Caco-2 (cell line): ENCODE measurements at regions not wholly inside any gene's neighbourhood (a gene's known extent, or its start where the extent isn't known, plus 50 kb on each side); places are given as distances from the start of the nearest gene placed in this dataset.

Source experiments
- BruUV-seq: library from RNA; stranded (reverse); fragments of 400-500 nt; replicated peaks from 2 replicates; lab custom pipeline; 2021; lab: Mats Ljungman, UMichigan
- CTCF ChIA-PET: fragments of 300-600 bp; sonication (Branson Sonifier 250); formaldehyde crosslinking; loops from one replicate; lab custom pipeline; 2022; ENCODE audit warnings: antibody characterized with exemption; lab: Charles Lee
- POLR2A ChIA-PET: fragments of 300-600 bp; sonication (Branson Sonifier 250); formaldehyde crosslinking; loops from one replicate; lab custom pipeline; 2022; ENCODE audit warnings: antibody characterized with exemption; lab: Charles Lee
- DNase-seq, 2 experiments: peaks; one replicate each; pipeline versions ENCODE4 v3.0.0 to v3.0.0-alpha.2; 2020 to 2022
- H3K27me3 ChIP-seq: replicated peaks from 2 replicates; pipeline ENCODE4 v1.6.0; 2011; ENCODE audit warnings: low read length; ENCODE audit not compliant: control insufficient read depth, insufficient read depth
- H3K36me3 ChIP-seq: 2 replicates; pipeline ENCODE4 v1.5.1; 2011; ENCODE audit warnings: low read length; ENCODE audit not compliant: control insufficient read depth, insufficient read depth
- H3K4me1 ChIP-seq: fragments of 250-450 bp; sonication (Bioruptor Pico); 2 replicates; pipeline ENCODE4 v1.5.1; 2020; ENCODE audit warnings: mild to moderate bottlenecking
- H3K4me3 ChIP-seq: 2 replicates; pipeline ENCODE4 v1.5.1; 2011; ENCODE audit warnings: low read depth, mild to moderate bottlenecking, control low read depth, low read length
- H3K9me3 ChIP-seq: fragments of 250-450 bp; sonication (Bioruptor Pico); 2 replicates; pipeline ENCODE4 v1.5.1; 2020; ENCODE audit warnings: mild to moderate bottlenecking, moderate library complexity
- H3K27ac Mint-ChIP-seq: one replicate; pipeline ENCODE4 v1.8.0; 2022; ENCODE audit warnings: mixed read lengths; ENCODE audit not compliant: unreplicated experiment
- H3K27me3 Mint-ChIP-seq: one replicate; pipeline ENCODE4 v1.8.0; 2022; ENCODE audit warnings: mixed read lengths; ENCODE audit not compliant: insufficient read depth, unreplicated experiment
- H3K36me3 Mint-ChIP-seq: one replicate; pipeline ENCODE4 v1.8.0; 2022; ENCODE audit warnings: mild to moderate bottlenecking, mixed read lengths; ENCODE audit not compliant: insufficient read depth, unreplicated experiment
- H3K4me1 Mint-ChIP-seq: one replicate; pipeline ENCODE4 v1.8.0; 2022; ENCODE audit warnings: low read depth, mixed read lengths; ENCODE audit not compliant: unreplicated experiment
- H3K4me3 Mint-ChIP-seq: one replicate; pipeline ENCODE4 v1.8.0; 2022; ENCODE audit warnings: mild to moderate bottlenecking, moderate library complexity, mixed read lengths; ENCODE audit not compliant: unreplicated experiment
- H3K9me3 Mint-ChIP-seq: one replicate; pipeline ENCODE4 v1.8.0; 2022; ENCODE audit warnings: mixed read lengths; ENCODE audit not compliant: unreplicated experiment
- intact Hi-C: fragments of 100-400 bp; cut with micrococcal nuclease; formaldehyde crosslinking; loops from one replicate; pipeline ENCODE4 v1.10.0; 2022; ENCODE audit not compliant: unreplicated experiment
- TF ChIP-seq, protein P1 (sequence below), 2 experiments: fragments of 200-600 bp in 1 of 2; IDR thresholded peaks; 1 replicate in 1 of 2; 2 replicates in 1 of 2; pipeline versions ENCODE4 v1.5.1 to v1.8.0; 2011 to 2022; ENCODE audit warnings: antibody characterized with exemption in 1 of 2, control low read depth in 1 of 2, inconsistent platforms in 1 of 2, low read depth in 1 of 2, low read length in 1 of 2, mild to moderate bottlenecking in 1 of 2, moderate library complexity in 1 of 2; ENCODE audit not compliant: insufficient read depth in 1 of 2, severe bottlenecking in 1 of 2, unreplicated experiment in 1 of 2

DNA sequence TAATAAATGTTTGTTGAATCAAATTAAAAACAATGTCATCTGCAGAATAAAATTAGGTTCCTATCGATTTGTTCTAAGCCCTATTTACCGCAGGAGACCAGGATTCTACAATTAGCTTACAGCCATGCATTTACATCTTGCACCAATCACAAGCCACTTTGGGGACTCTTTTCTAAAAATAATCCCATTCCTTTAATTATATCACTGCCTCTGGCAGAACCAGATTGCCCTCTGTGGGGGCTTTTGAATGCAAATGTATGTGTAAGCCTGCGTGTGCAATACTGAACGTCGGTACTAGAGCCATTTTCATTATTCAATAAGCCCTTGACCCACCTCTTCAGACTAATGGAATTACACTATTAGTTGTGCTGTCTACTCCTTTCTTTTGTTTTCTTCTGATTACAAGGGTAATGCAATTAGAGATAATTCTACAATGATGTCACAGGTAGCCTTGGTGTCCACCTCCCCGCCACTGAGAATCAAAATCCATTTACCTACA lies 391.3 kb upstream of the XYLT1 start:
- Mint-ChIP-seq H3K9me3 (peaks cover 3% of the 10 kb centered on the region), H3K4me1 (no peaks in the 10 kb centered on the region), H3K27ac (no peak overlapping the region), H3K4me3 (no peak overlapping the region), H3K36me3 (no peaks in the 10 kb centered on the region), H3K27me3 (peaks cover 6% of the 10 kb centered on the region)
- Histone ChIP-seq H3K27me3 (no peaks in the 10 kb centered on the region), H3K4me1 (no peaks in the 10 kb centered on the region), H3K9me3 (no peaks in the 10 kb centered on the region), H3K36me3 (no peaks in the 10 kb centered on the region), H3K4me3 (no peak overlapping the region)
- no TSS peak for BruUV-seq
- ChIA-PET POLR2A (interaction anchor here (0.7 kb wide), 1 partner anchor 1811 kb away, joined by 5 read pairs; no protein-coding TSS in a partner anchor), CTCF (no interaction called here)
- DNase-seq = no peak
- TF ChIP-seq, protein P1, sequence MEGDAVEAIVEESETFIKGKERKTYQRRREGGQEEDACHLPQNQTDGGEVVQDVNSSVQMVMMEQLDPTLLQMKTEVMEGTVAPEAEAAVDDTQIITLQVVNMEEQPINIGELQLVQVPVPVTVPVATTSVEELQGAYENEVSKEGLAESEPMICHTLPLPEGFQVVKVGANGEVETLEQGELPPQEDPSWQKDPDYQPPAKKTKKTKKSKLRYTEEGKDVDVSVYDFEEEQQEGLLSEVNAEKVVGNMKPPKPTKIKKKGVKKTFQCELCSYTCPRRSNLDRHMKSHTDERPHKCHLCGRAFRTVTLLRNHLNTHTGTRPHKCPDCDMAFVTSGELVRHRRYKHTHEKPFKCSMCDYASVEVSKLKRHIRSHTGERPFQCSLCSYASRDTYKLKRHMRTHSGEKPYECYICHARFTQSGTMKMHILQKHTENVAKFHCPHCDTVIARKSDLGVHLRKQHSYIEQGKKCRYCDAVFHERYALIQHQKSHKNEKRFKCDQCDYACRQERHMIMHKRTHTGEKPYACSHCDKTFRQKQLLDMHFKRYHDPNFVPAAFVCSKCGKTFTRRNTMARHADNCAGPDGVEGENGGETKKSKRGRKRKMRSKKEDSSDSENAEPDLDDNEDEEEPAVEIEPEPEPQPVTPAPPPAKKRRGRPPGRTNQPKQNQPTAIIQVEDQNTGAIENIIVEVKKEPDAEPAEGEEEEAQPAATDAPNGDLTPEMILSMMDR (IDR thresholded peaks at IDR 0.05; ENCODE audit: insufficient read depth in 1 of 2, low read depth in 1 of 2, low read length in 1 of 2, severe bottlenecking in 1 of 2, unreplicated experiment in 1 of 2) = no peak
- intact Hi-C loops = no loop called here

DNA sequence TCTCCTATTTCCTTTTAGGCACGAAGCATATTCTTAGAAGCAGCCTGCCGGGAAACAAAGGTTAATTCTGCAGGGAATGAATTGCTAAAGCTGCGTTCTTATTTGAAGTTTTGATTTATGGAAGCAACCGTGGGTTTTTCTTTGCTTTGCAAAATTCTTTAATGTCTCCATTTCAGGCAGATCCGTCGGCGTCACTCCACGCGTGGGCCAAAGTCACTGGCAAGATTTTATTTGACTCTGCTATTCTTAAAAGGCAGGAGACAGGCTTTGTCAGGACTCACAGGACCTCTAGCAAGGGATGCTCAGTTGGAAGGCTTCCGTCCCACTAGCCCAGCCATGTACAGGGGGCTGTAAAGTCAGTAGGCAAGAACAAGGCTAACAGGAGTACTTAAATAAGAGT lies 387.3 kb upstream of the XYLT1 start:
- Mint-ChIP-seq H3K36me3 (no peaks in the 10 kb centered on the region), H3K27me3 (peaks cover 9% of the 10 kb centered on the region), H3K9me3 (peaks cover 10% of the 10 kb centered on the region), H3K4me1 (no peaks in the 10 kb centered on the region), H3K27ac (no peak overlapping the region), H3K4me3 (no peak overlapping the region)
- no TSS peak for BruUV-seq
- Histone ChIP-seq H3K36me3 (no peaks in the 10 kb centered on the region), H3K27me3 (no peaks in the 10 kb centered on the region), H3K4me1 (no peaks in the 10 kb centered on the region), H3K9me3 (no peaks in the 10 kb centered on the region), H3K4me3 (no peak overlapping the region)
- ChIA-PET CTCF (no interaction called here), POLR2A (no interaction called here)
- DNase-seq = no peak
- TF ChIP-seq, protein P1 (IDR thresholded peaks at IDR 0.05; ENCODE audit: insufficient read depth in 1 of 2, low read depth in 1 of 2, low read length in 1 of 2, severe bottlenecking in 1 of 2, unreplicated experiment in 1 of 2) = no peak
- intact Hi-C loops = loop anchor here (10.0 kb wide), 1 partner anchor 53 kb away; no protein-coding TSS in a partner anchor

DNA sequence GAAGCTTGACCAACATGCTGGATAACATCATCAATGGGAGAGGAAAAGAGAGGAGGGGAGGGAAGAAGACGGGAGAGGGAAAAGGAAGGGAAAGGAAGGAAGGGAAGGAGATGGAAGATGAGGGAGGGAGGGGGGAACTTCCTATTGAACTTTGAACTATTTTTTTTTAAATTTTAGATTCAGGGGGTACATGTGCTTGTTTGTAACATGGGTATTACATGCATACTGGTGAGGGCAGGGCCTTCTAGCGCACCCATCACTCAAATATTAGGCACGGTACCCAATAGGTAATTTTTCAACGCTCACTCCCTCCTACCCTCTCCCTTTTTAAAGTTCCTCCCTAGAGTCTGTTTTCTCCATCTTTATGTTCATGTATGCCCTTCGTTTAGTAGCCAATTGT lies 383.2 kb upstream of the XYLT1 start:
- intact Hi-C loops = loop anchor here (10.0 kb wide), 1 partner anchor 49 kb away; no protein-coding TSS in a partner anchor
- POLR2A ChIA-PET = no interaction called here
- Mint-ChIP-seq H3K27me3 (peaks cover 20% of the 10 kb centered on the region), H3K9me3 (peaks cover 10% of the 10 kb centered on the region), H3K36me3 (no peaks in the 10 kb centered on the region), H3K4me3 (no peak overlapping the region), H3K27ac (no peak overlapping the region), H3K4me1 (no peaks in the 10 kb centered on the region)
- Histone ChIP-seq H3K9me3 (no peaks in the 10 kb centered on the region), H3K4me1 (no peaks in the 10 kb centered on the region), H3K36me3 (no peaks in the 10 kb centered on the region), H3K27me3 (no peaks in the 10 kb centered on the region), H3K4me3 (no peak overlapping the region)
- CTCF ChIA-PET = no interaction called here
- DNase-seq = no peak
- TF ChIP-seq, protein P1 (IDR thresholded peaks at IDR 0.05; ENCODE audit: insufficient read depth in 1 of 2, low read depth in 1 of 2, low read length in 1 of 2, severe bottlenecking in 1 of 2, unreplicated experiment in 1 of 2) = no peak
- no TSS peak for BruUV-seq
